Activated naive CD8-positive, alpha-beta T cell treated with anti-CD3 and anti-CD28 coated beads, Interleukin-2, amount 10 ng/mL, durations not matched to agents 7 days and 5 days (primary cell): ENCODE measurements at regions not wholly inside any gene's neighbourhood (a gene's known extent, or its start where the extent isn't known, plus 50 kb on each side); places are given as distances from the start of the nearest gene placed in this dataset.

Experiments
- ATAC-seq: fragments of 150-1000 bp; cut with Tn5 transposase; one replicate; pipeline ENCODE4 v1.10.0; 2021; ENCODE audit warnings: low read depth, moderate library complexity
- POLR2A ChIA-PET: fragments of 350-600 bp; sonication (Branson Sonifier 250); formaldehyde crosslinking; loops from one replicate; lab custom pipeline; 2021; ENCODE audit warnings: antibody characterized with exemption; lab: Charles Lee
- DNase-seq: peaks from one replicate; pipeline ENCODE4 v3.0.0; 2021
- H3K27ac Mint-ChIP-seq: one replicate; pipeline ENCODE4 v1.8.0; 2022; ENCODE audit warnings: mild to moderate bottlenecking, mixed read lengths
- H3K27me3 Mint-ChIP-seq: one replicate; pipeline ENCODE4 v1.8.0; 2022; ENCODE audit warnings: mild to moderate bottlenecking, moderate library complexity, mixed read lengths
- H3K36me3 Mint-ChIP-seq: one replicate; pipeline ENCODE4 v1.8.0; 2021; ENCODE audit warnings: mild to moderate bottlenecking, mixed read lengths
- H3K4me1 Mint-ChIP-seq: one replicate; pipeline ENCODE4 v1.8.0; 2021; ENCODE audit warnings: mixed read lengths
- H3K4me3 Mint-ChIP-seq: one replicate; pipeline ENCODE4 v1.8.0; 2022; ENCODE audit warnings: mild to moderate bottlenecking, moderate library complexity, mixed read lengths
- H3K9me3 Mint-ChIP-seq: one replicate; pipeline ENCODE4 v1.8.0; 2021; ENCODE audit warnings: mixed read lengths

DNA sequence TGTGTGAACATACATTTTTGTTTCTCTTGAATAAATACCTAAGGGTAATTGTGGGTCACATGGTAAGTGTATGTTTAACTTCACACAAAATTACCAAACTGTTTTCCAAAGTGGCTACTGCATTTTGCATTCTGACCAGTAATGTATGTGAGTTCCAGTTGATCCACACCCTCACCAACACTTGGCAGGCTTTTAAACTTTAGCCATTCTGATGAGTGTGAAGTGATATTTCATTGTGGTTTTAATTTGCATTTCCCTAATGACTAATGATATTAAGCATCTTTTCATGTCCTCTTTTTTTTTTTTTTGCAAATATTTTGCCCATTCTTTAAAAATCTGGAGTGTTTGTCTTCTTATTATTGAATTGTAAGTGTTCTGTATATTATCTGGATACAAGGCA is 53.5 kb upstream of the MAST4 start:
- ATAC-seq (no peak), DNase-seq (no peak)
- H3K27ac Mint-ChIP-seq: no peak overlapping the region
- no peaks in the 10 kb centered on the region for H3K4me1 Mint-ChIP-seq
- POLR2A ChIA-PET: no interaction called here
- peaks cover 7% of the 10 kb centered on the region for H3K27me3 Mint-ChIP-seq
- H3K4me3 Mint-ChIP-seq: no peak overlapping the region
- H3K36me3 Mint-ChIP-seq: no peaks in the 10 kb centered on the region
- peaks cover 1% of the 10 kb centered on the region for H3K9me3 Mint-ChIP-seq
